ELR (cell line): ENCODE measurements at regions not wholly inside any gene's neighbourhood (a gene's known extent, or its start where the extent isn't known, plus 50 kb on each side); places are given as distances from the start of the nearest gene placed in this dataset.
A peak's percentile ranks its signal among the peaks of the same experiment; 100 is the strongest.

Experiments used
- DNase-seq: peaks from one replicate; pipeline ENCODE4 v3.0.0-alpha.2; 2015; ENCODE audit warnings: low read depth

DNA sequence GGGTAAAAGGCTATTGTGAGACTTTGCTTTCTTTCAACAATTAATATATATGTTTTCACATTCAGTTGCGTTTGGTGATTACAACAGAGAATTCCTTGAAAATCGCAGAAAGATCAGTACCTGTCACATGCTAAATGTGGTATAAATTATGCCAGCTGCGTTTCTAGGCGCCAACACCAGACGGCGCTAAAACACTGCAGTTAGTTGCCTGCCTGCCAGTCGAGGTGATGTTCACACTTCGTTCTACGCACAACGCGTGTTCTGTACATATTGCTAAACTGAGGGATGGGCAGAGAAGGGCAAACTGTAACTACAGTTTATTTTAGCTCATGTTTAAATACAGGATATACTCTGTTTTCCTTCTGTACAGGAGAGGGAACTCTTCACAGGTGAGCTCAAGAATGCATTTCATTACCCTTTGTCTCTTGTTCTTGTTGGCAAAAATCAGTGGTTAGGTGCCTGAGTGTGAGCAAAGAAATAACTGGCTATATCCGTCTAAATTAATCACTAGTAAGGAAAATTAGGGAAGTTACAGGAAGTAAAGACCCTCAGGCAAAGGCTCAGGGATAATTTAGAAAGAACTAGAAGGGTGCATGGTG, 100.1 kb upstream of the RGS17 start:
- DNase-seq, result peak; percentile 61

DNA sequence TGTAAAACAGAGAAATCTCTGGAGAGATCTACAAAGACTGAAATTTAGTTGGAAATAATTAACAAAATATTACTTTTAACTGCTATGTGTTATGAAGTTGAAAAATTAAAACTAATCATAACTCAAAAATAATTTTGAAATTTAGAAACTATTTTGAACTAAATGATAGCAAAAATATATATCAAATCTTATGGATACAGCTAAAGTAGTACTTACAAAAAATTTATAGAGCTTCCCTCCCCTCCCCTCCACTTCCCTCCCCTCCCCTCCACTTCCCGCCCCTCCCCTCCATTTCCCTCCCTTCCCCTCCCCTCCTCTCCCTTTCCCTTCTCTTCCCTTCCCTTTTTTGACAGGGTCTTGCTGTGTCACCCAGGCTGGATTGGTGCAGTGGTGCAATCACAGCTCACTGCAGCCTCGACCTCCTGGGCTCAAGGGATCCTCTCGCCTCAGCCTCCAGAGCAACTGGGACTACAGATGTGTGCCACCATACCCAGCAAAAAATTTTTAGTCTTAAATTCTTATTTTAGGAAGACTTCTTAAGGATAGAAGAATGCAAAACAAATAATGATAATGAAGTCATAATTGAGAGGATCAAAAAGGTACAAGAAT, 87.2 kb upstream of the RGS17 start:
- DNase-seq, result no peak

DNA sequence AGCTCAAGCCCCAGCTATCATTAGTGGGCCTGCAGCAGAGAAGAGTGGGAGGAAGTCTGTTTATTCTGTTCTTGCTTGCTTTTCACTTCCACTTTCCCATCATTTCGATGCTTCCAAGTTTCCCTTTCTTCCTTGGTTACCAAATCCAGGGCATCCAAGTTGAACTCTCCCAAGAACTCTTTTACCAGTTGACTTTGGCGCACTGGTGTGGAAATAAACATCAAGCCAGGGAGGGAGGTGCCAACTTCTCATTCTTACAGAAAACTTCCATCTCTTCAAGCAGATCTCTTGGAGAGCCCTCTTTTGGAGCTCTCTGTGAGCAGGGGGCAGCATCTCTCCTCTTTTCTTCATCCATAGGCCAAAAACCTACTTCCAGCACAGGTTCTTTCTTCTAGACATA, 85.7 kb upstream of the RGS17 start:
- DNase-seq, result no peak

DNA sequence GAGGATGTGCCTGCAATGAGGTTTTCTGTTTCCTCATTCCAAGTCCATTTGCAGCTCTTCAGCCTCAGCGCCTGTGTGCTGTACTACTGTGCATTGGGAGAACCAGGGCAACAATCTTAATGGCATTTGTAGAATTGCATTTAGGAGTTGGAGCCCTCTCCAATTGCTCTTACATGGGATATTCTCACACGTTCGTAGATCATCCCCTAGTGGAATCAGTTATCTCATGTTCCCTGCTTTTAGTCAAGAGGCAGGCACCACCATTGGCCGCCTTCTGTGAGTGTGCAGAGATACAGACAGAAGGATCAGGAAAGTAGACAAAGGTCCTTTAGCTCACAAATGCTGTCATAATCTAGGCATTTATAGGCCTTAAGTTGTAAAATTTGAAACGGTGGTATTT, 84.2 kb upstream of the RGS17 start:
- DNase-seq, result peak; percentile 4

GRCh38 chr6:153214436-153214835, 83.4 kb upstream of the RGS17 start:
- DNase-seq, result no peak

DNA sequence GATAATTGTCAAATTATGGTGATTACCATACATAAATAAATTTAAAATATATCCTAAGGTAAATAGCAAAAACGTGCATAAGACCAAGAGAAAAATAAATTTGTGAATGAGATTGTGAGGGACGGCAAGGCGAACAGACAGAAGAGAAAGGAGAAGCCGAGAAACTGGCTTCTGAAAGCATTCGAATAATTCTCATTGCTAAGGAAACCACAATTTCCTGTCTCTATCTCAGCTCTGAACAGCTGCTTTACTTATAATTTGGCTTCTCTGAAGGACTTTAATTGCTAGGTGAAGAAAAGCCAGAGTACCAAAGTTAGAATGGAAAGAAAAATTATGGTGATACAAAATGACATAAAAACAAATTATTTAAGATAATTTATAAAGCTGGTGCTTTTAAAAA, 79.0 kb upstream of the RGS17 start:
- DNase-seq, result peak; percentile 47

GRCh38 chr6:153208706-153209105, 77.6 kb upstream of the RGS17 start:
- no peak for DNase-seq

DNA sequence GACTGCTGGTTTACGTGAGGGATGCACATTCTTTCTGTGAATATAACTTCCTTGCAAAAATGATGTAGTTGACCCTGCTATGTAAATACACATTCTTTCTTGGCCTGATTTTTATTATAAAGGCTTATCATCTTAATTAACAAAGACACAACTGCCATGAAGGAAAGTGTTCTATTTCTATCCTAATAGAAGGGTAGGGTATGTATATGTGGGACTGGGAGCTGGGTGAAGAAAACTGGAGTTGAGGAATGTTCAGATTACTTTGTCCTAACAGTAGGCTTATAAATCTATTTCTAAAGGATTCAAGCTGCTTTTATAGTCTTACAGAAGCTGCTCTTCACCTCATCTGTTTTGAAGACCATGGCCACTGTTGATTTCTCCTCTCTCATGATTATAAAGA, 76.5 kb upstream of the RGS17 start:
- DNase-seq, result no peak

GRCh38 chr6:153207006-153207405, 75.9 kb upstream of the RGS17 start:
- no peak for DNase-seq

- DNase-seq, result no peak
These were observed 62.1 kb upstream of the RGS17 start for GRCh38 chr6:153192943-153193885.

DNA sequence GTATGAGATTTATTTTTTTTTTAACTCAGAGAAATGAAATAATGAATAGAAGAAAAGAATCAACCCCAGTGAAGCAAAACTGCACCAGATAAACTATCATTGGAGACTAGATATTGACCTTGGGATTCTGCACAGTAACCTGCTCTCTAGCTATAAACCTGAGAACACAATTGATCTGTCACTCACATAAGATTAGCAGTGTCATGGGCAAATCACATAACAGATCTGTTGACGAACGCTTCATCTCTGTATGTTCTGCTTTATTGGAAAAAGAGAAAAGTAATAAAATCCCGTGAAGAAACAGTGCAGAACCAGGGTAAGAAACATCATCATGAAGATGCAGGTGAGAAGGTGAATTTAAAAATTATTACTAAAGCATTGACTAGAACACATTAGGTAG, 52.8 kb upstream of the RGS17 start:
- no peak for DNase-seq
